ENCODE measurements at regions not wholly inside any gene's neighbourhood (a gene's known extent, or its start where the extent isn't known, plus 50 kb on each side); places are given as distances from the start of the nearest gene placed in this dataset.

DNA sequence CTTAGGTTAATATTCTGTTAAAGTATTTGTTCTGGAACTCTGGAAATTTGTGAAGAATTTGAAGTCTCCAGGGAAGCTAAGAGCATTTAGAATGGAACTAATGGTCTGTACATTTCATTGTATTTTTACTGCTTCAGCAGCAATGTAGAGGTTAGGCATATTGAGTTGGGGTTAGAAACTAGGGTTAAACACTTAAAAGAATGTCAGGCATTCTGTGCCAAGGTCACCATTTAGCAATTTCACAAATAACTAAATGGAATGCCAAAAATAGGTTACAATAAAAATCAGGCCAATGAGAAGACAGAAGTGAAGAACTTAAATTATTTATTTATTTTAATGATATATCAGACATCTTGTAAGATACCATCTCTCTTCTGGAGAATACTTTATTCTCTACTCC lies 210.8 kb downstream of the C12orf50 start:
- no peaks in the 10 kb centered on the region for H3K36me3 ChIP-seq (replicated peaks)
- no peak overlapping the region for H3K4me3 ChIP-seq
- no peaks in the 10 kb centered on the region for H3K27me3 ChIP-seq (ENCODE audit: low read depth)
- DNase-seq (ENCODE audit: low spot score in 2 of 2), result no peak
- H3K4me1 ChIP-seq, result no peaks in the 10 kb centered on the region
- in situ Hi-C loops (cut with MboI; ENCODE audit: low sequenced_read_pairs), result no loop called here
- H3K9me3 ChIP-seq, result no peaks in the 10 kb centered on the region

DNA sequence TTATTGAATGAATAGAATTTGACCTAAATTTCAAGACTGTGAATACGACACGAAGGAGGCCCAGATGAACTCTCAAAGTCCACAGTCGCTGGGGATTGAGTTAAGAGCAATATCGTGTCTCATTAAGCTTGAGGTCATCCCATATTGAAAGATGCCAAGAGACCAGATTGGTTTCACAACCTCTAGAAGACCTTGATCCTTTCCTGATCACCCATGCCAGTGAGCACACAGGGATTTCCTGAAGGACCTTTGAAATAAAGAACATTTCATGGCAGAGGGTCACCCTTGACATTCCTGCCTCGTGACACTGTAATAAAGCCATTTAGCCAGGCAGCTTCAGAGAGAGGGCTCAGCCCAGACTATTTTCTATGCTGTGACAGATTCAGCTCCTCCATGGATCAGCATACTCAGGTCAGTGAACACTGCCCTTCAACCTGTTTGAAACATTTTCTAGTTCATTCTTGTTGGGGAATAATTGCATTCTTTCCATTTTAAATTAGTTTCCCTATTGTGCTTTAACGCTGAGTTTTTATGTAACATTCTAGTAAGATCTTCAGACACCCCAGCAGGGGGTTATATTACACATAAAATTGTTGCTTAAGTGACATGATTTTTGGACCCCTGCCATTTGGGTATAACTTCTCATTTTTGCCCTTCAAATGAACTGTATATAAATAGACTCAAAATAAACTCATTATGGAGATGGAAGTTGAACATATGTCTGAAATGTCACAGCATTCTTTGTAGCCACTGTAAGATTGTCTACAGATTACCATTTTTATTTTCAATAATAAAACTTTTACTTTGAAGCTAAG lies 213.2 kb downstream of the C12orf50 start:
- H3K27me3 ChIP-seq (ENCODE audit: low read depth), result no peaks in the 10 kb centered on the region
- H3K4me1 ChIP-seq, result 0 out of 2 replicates have a peak, but pooled peaks cover 3% of the 10 kb centered on the region
- DNase-seq (ENCODE audit: low spot score in 2 of 2), result no peak
- in situ Hi-C loops (cut with MboI; ENCODE audit: low sequenced_read_pairs), result no loop called here
- no peak overlapping the region for H3K4me3 ChIP-seq
- no peaks in the 10 kb centered on the region for H3K36me3 ChIP-seq (replicated peaks)
- H3K9me3 ChIP-seq, result no peaks in the 10 kb centered on the region

DNA sequence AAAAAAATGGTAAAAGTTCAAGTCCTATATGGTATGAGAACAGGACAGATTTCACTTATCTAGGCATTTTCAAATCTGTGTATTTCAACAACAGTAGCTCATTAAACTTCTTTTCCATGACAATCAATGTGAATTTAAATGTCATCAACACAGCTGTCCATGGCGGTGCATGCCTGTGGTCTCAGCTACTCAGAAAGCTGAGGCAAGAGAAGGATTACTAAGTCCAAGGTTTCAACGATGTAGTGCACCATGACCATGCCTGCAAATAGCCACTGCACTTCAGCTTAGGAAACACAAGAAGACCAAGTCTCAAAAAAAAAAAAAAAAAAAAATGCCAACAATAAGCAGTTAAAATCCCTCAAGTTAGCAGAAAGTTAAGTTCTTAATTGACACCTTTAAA lies 214.6 kb downstream of the C12orf50 start:
- Histone ChIP-seq H3K27me3 (ENCODE audit: low read depth) (no peaks in the 10 kb centered on the region), H3K9me3 (no peaks in the 10 kb centered on the region), H3K4me1 (0 out of 2 replicates have a peak, but pooled peaks cover 3% of the 10 kb centered on the region), H3K4me3 (no peak overlapping the region), H3K36me3 (replicated peaks) (no peaks in the 10 kb centered on the region)
- in situ Hi-C loops (cut with MboI; ENCODE audit: low sequenced_read_pairs), result no loop called here
- DNase-seq (ENCODE audit: low spot score in 2 of 2), result no peak

DNA sequence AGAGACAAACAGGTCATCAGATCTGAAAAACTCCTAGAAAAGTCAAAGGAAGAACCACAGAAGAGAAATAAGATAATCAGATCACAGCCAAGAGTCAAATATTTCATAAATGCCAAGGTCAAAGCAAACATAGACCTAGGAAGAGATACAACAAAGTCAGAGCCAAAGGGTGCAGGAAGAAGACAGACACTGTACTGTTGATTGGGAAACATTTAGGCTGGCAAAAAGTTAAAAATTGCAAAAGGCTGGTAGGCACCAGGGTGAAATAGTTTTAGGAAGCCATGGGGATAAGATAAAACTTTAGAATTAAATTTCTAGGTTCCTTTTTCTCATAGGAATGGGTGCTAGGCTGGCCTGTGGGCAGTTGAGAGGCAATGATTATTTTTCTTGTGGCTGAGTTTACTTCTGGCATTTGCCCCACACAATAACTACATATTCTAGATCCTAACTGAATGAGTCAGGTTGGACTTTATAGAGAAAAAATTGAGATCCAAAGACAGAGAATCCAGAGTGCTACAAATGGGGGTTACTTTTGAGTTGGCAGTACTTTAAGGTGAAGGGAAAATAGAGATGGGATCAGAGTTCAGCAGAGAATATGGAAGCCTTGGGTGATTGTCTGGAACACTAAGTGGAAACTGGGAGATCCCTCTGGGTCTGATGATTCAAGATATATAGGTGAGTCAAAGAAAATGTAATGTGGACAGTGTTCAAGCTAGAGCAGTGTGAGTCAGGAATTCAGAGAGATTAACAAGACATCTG lies 215.5 kb downstream of the C12orf50 start:
- Histone ChIP-seq H3K27me3 (ENCODE audit: low read depth) (no peaks in the 10 kb centered on the region), H3K4me1 (0 out of 2 replicates have a peak, but pooled peaks cover 3% of the 10 kb centered on the region), H3K9me3 (no peaks in the 10 kb centered on the region), H3K36me3 (replicated peaks) (no peaks in the 10 kb centered on the region), H3K4me3 (no peak overlapping the region)
- no peak for DNase-seq (ENCODE audit: low spot score in 2 of 2)
- in situ Hi-C loops (cut with MboI; ENCODE audit: low sequenced_read_pairs), result no loop called here

DNA sequence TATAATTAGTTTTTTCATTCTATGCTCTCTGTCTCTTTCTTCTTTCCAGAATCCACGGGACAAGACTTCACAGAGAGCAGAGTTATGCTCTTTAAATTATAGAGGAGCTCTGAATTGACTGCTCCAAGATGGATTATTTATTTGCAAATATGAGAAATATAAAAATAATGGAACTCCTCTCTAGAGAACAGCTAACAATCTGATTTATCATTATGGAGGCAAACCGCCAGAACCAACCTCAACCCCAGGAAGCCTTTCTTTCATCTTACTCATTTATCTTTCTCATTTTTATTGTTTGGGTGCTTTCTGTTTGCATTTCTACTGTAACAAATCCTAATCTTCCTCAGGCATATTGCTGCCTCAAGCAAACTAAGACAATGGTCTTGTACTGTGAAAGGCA lies 216.5 kb downstream of the C12orf50 start:
- in situ Hi-C loops (cut with MboI; ENCODE audit: low sequenced_read_pairs), result no loop called here
- Histone ChIP-seq H3K27me3 (ENCODE audit: low read depth) (no peaks in the 10 kb centered on the region), H3K4me3 (no peak overlapping the region), H3K9me3 (no peaks in the 10 kb centered on the region), H3K36me3 (replicated peaks) (no peaks in the 10 kb centered on the region), H3K4me1 (0 out of 2 replicates have a peak, but pooled peaks cover 3% of the 10 kb centered on the region)
- DNase-seq (ENCODE audit: low spot score in 2 of 2), result no peak

DNA sequence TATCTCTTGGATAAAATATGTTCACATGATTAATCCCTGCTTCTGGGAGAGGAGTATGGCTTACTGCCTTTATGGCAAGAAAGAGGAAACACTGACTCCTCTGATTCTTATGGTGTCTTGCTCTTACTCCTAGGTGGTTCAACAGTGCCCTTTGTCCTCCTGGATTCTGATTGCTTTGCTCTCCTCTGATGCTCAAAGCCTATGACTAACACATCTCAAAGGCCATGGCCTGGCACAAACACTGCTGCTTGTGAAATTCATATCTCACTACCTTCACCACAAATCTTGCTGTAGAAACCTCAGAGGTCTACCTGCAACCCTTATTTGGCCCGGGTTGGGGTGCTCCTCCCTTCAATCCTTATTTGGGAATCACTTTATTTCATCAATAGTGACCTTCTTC lies 217.2 kb downstream of the C12orf50 start:
- Histone ChIP-seq H3K4me3 (no peak overlapping the region), H3K4me1 (0 out of 2 replicates have a peak, but pooled peaks cover 3% of the 10 kb centered on the region), H3K36me3 (replicated peaks) (no peaks in the 10 kb centered on the region), H3K27me3 (ENCODE audit: low read depth) (no peaks in the 10 kb centered on the region), H3K9me3 (no peaks in the 10 kb centered on the region)
- in situ Hi-C loops (cut with MboI; ENCODE audit: low sequenced_read_pairs), result no loop called here
- no peak for DNase-seq (ENCODE audit: low spot score in 2 of 2)

DNA sequence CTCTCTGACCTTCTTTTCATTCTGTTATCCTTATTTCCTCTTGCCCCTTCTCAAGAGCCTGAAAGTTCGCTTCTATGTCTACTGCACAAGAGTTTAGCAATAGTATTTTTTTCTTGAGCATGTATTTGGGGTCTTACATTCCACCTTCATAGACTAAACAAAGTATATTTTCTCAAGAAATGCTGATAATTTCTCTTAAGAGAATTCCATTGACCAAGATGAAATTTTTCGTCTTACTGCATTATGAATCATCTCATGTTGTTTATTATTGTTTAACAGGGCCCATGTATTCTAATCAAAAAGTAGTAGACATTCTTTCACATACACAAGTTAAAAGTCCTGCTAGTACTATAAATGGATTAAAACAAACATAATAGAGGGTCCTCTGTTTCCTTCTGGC lies 219.3 kb downstream of the C12orf50 start:
- no peaks in the 10 kb centered on the region for H3K9me3 ChIP-seq
- in situ Hi-C loops (cut with MboI; ENCODE audit: low sequenced_read_pairs), result no loop called here
- 0 out of 2 replicates have a peak, but pooled peaks cover 3% of the 10 kb centered on the region for H3K4me1 ChIP-seq
- no peaks in the 10 kb centered on the region for H3K27me3 ChIP-seq (ENCODE audit: low read depth)
- DNase-seq (ENCODE audit: low spot score in 2 of 2), result no peak
- H3K4me3 ChIP-seq, result no peak overlapping the region
- H3K36me3 ChIP-seq (replicated peaks), result no peaks in the 10 kb centered on the region

DNA sequence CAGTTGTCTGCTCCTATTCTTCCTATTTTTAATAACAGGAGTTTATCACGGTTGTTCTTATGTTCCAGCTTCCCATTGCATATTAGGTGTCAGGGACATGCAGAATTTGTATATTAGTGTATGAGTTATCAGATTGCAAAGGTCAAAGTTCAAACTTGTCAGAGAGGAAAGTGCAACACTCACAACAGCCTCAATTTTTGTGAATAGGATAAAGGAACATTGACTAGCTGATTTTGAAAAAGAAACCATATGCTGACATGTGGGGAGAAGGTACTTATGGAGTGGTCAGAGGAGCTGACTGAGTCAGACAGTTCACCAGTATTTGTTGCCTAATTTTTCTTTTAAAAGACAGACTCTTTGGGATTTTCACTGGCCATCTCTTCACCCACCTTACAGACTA lies 222.1 kb downstream of the C12orf50 start:
- Histone ChIP-seq H3K4me3 (no peak overlapping the region), H3K9me3 (no peaks in the 10 kb centered on the region), H3K4me1 (no peaks in the 10 kb centered on the region), H3K36me3 (replicated peaks) (no peaks in the 10 kb centered on the region), H3K27me3 (ENCODE audit: low read depth) (no peaks in the 10 kb centered on the region)
- in situ Hi-C loops (cut with MboI; ENCODE audit: low sequenced_read_pairs), result no loop called here
- DNase-seq (ENCODE audit: low spot score in 2 of 2), result no peak

DNA sequence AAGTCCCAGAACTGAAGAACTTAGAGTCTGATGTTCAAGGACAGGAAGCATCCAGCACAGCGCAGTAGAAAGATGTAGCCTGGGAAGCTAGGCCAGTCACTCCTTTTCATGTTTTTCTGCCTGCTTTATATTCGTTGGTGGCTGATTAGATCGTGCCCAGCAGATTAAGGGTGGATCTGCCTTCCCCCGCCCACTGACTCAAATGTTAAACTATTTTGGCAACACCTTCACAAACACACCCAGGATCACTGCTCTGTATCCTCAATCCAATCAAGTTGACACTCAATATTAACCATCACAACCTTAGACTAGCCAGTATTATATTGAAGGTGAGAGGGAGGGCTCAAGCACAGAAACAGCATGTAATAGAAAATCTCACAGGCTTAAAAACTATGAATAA lies 222.9 kb downstream of the C12orf50 start:
- Histone ChIP-seq H3K4me3 (no peak overlapping the region), H3K4me1 (no peaks in the 10 kb centered on the region), H3K27me3 (ENCODE audit: low read depth) (no peaks in the 10 kb centered on the region), H3K36me3 (replicated peaks) (no peaks in the 10 kb centered on the region), H3K9me3 (no peaks in the 10 kb centered on the region)
- in situ Hi-C loops (cut with MboI; ENCODE audit: low sequenced_read_pairs), result no loop called here
- no peak for DNase-seq (ENCODE audit: low spot score in 2 of 2)

DNA sequence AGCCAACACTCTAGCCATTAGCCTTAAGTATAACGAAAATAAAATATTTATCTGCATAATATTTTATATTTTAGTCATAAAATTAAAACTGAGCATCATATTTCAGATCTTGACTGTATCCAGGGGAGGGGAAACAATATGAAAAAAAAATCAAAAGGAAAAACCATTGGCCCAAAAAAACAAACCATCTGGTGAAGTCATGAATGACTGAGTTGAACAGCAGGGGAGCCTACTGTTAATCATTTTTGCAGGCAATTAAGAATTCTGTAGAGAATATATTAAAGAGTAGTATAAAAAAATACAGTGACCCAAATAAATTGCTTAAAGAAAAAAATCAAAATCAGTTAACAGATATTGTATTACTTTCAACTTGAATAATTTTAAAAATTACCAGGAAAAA lies 224.8 kb downstream of the C12orf50 start:
- DNase-seq (ENCODE audit: low spot score in 2 of 2), result no peak

DNA sequence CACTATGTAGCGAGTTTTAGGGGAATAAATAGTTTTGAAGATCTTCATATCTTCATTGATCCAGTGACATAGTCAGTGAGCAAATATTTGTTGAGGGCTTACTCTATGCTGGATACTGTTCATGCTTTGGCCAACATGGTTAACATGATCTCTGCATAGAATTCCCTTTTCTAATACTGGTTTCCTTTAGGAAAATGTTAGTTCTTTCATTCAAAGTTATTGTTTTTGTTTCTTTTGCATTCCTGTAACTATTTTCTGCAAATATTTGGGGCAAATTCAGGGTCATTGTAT lies 226.5 kb downstream of the C12orf50 start:
- H3K36me3 ChIP-seq (replicated peaks), result no peaks in the 10 kb centered on the region
- H3K4me3 ChIP-seq, result no peak overlapping the region
- no peaks in the 10 kb centered on the region for H3K9me3 ChIP-seq
- in situ Hi-C loops (cut with MboI; ENCODE audit: low sequenced_read_pairs), result no loop called here
- H3K27me3 ChIP-seq (ENCODE audit: low read depth), result no peaks in the 10 kb centered on the region
- H3K4me1 ChIP-seq, result no peaks in the 10 kb centered on the region
- no peak for DNase-seq (ENCODE audit: low spot score in 2 of 2)

More for the DNA sequence above, 224.8 kb downstream of the C12orf50 start:
- Histone ChIP-seq H3K4me1 (no peaks in the 10 kb centered on the region), H3K36me3 (replicated peaks) (no peaks in the 10 kb centered on the region), H3K4me3 (no peak overlapping the region), H3K27me3 (ENCODE audit: low read depth) (no peaks in the 10 kb centered on the region), H3K9me3 (no peaks in the 10 kb centered on the region)
- in situ Hi-C loops (cut with MboI; ENCODE audit: low sequenced_read_pairs), result no loop called here

DNA sequence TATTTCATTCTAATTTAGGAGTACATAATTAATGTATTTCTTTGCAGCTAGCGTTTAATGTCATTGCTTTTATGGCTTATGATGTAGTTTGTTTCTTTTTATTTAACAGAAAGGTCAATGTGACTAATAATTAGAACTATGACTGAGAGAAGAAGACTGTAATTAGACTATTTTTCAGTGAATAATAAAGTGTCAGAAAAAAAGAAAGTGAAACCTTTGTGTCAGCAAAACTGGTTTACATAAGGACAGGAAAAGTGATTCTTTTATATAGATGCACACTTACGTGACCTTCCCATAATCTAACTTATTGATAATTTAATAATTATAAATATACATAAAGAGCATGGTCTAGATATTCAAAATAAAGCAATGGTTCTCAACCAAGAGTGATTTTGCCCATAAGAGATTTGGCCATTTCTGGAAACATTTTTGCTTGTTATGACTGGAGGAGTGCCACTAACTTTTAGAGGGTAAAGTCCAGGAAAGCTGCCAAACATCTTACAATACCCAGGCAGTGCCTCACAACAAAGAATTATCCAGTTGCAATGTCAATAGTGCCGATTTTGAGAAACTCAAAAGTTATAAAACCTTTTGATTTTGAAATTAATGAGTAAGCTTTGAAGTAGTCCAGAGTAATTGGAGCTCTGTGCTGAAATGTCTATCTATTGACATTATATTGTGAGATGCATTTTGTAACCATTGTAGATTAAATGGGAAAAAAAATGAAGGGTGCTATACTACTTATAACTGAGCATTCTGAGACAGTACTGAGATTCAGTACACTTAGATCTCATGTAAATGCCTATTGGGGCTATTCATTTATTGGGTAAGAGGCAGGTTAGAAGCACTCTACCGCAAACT lies 227.1 kb downstream of the C12orf50 start:
- no peaks in the 10 kb centered on the region for H3K4me1 ChIP-seq
- H3K4me3 ChIP-seq, result no peak overlapping the region
- in situ Hi-C loops (cut with MboI; ENCODE audit: low sequenced_read_pairs), result no loop called here
- H3K9me3 ChIP-seq, result no peaks in the 10 kb centered on the region
- no peak for DNase-seq (ENCODE audit: low spot score in 2 of 2)
- no peaks in the 10 kb centered on the region for H3K36me3 ChIP-seq (replicated peaks)
- H3K27me3 ChIP-seq (ENCODE audit: low read depth), result no peaks in the 10 kb centered on the region

DNA sequence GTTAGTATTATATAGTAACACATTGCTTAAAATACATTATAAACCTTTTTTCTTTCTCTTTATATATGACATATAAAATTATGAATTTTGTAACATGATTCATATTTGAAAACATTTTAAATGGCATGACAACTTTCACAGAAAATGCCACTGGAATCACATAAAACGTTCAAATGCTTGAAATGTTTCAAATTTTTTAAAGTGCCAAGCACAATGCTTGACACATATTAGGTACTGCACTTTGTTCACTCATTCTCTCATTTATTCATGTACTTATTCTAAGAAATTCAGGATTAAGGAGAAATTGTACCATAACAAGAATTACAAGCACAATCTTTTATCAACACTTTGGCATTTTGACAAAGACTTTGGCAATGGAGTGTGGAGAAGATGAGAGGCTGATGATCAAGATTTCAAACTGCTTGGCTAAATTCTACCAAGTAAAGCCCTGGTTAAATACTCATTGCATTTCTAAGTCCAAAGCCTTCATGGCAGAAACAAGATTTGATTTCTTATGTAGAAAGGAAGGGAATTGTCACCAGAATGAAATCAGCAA lies 232.2 kb downstream of the C12orf50 start:
- in situ Hi-C loops (cut with MboI; ENCODE audit: low sequenced_read_pairs), result no loop called here

More for the DNA sequence above, 232.2 kb downstream of the C12orf50 start:
- Histone ChIP-seq H3K4me1 (no peaks in the 10 kb centered on the region; the same call in 1 of the 2 replicates), H3K4me3 (no peak overlapping the region), H3K9me3 (no peaks in the 10 kb centered on the region), H3K27me3 (ENCODE audit: low read depth) (no peaks in the 10 kb centered on the region), H3K36me3 (replicated peaks) (no peaks in the 10 kb centered on the region)
- DNase-seq (ENCODE audit: low spot score in 2 of 2), result no peak

Data from HAP-1 (cell line).